NCI-H2081 treated with DMSO at 0.1 percent for 48 hours (cell line): ENCODE measurements at regions not wholly inside any gene's neighbourhood (a gene's known extent, or its start where the extent isn't known, plus 50 kb on each side); places are given as distances from the start of the nearest gene placed in this dataset.

ENCODE experiments used
- DNase-seq: peaks from one replicate; lab custom pipeline; 2025; lab: John Stamatoyannopoulos, UW

- DNase-seq: no peak
These were observed 60.6 kb upstream of the BLID start for GRCh38 chr11:122176651-122177050.

- DNase-seq: no peak
These were observed 59.3 kb upstream of the BLID start for GRCh38 chr11:122175306-122175705.

- no peak for DNase-seq
These were observed 57.6 kb upstream of the BLID start for GRCh38 chr11:122173587-122173986.

GRCh38 chr11:122173074-122173450 is 57.0 kb upstream of the BLID start:
- no peak for DNase-seq

GRCh38 chr11:122172352-122173073 is 56.5 kb upstream of the BLID start:
- DNase-seq: no peak

- DNase-seq: no peak
These were observed 54.9 kb upstream of the BLID start for GRCh38 chr11:122170815-122171475.

- no peak for DNase-seq
These were observed 52.2 kb upstream of the BLID start for GRCh38 chr11:122168218-122168617.

GRCh38 chr11:122167100-122167499 is 51.1 kb upstream of the BLID start:
- DNase-seq: no peak

GRCh38 chr11:122165607-122166371 is 49.8 kb upstream of the BLID start:
- no peak for DNase-seq
